Upper lobe of left lung (tissue), 6 donors: ENCODE measurements at regions not wholly inside any gene's neighbourhood (a gene's known extent, or its start where the extent isn't known, plus 50 kb on each side); places are given as distances from the start of the nearest gene placed in this dataset.

Experiments
- ATAC-seq, 2 donors: fragments of 200-7000 bp; cut with Tn5 transposase; one replicate each; pipeline ENCODE4 v1.9.1; 2022; ENCODE audit warnings: mild to moderate bottlenecking in 2 of 2, moderate library complexity in 2 of 2; ENCODE audit not compliant: low FRiP score in 2 of 2
- DNase-seq, 2 donors: peaks; one replicate each; pipeline ENCODE4 v3.0.0-alpha.2; 2019 to 2020
- H3K27ac ChIP-seq, 4 donors: fragments of 200-600 bp; sonication (generic); one replicate each; pipeline ENCODE4 v1.5.1; 2016 to 2019
- H3K27me3 ChIP-seq, 4 donors: fragments of 200-600 bp; sonication (generic); one replicate each; pipeline ENCODE4 v1.5.1; 2017 to 2019
- H3K36me3 ChIP-seq, 4 donors: fragments of 200-600 bp; sonication (generic); one replicate each; pipeline ENCODE4 v1.5.1; 2016 to 2019
- H3K4me1 ChIP-seq, 4 donors: fragments of 200-600 bp; sonication (generic); one replicate each; pipeline ENCODE4 v1.5.1; 2018 to 2019
- H3K4me3 ChIP-seq, 4 donors: fragments of 200-600 bp; sonication (generic); one replicate each; pipeline ENCODE4 v1.5.1; 2017 to 2019; ENCODE audit warnings: mild to moderate bottlenecking in 2 of 4, moderate library complexity in 1 of 4
- H3K9me3 ChIP-seq, 4 donors: fragments of 200-600 bp; sonication (generic); one replicate each; pipeline ENCODE4 v1.5.1; 2018 to 2019
- EP300 ChIP-seq, 4 donors: sonication (generic); formaldehyde crosslinking; IDR thresholded peaks; one replicate each; pipeline ENCODE4 v1.5.1; 2017; ENCODE audit warnings: antibody characterized with exemption in 4 of 4, control low read depth in 2 of 4
- POLR2A ChIP-seq, 4 donors: fragments of 450-650 bp; IDR thresholded peaks; one replicate each; pipeline ENCODE4 v1.5.1; 2016 to 2017; ENCODE audit warnings: antibody characterized with exemption in 4 of 4, mild to moderate bottlenecking in 2 of 4
- POLR2AphosphoS5 ChIP-seq, 2 donors: sonication (generic); formaldehyde crosslinking; IDR thresholded peaks; one replicate each; pipeline ENCODE4 v1.5.1; 2017; ENCODE audit warnings: antibody characterized with exemption in 2 of 2
- WGBS, 2 donors: methylation state at CpG; one replicate each; pipeline ENCODE4 v1.1.5; 2017 to 2018; 5-methylcytosine and 5-hydroxymethylcytosine counted together
- TF ChIP-seq, protein P1 (sequence below), 6 experiments: fragments of 450-650 bp in 4 of 6; fragments of 200-600 bp in 2 of 6; sonication (generic) in 2 of 6; IDR thresholded peaks; one replicate each; pipeline ENCODE4 v1.5.1; 2016 to 2019; ENCODE audit warnings: antibody characterized with exemption in 6 of 6
- donor health status: DM: no; HTN: no; CAD: no; lungs with moderate emphysema.
- donor health status: DM: no; HTN: yes; CAD: no; lungs with severe emphysema.

DNA sequence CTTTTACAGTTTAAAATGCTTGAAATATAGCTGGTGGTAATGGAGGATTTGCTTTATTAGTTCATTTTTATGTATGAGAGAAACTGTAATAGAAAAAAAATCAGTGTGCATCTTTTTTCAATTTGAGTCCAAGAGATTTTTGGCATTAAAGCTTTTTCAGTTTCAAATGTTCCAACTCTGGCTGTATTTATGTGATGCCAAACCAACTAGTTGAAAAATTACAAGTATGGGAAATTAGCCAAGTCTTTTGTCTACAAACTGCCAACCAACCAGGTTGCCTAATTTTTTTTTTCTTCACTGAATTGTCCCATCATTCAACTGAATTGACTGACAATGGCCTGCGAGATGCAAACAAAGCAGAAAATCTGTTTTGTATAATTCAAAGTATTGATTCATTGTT is 95.7 kb downstream of the ICOS start:
- H3K36me3 ChIP-seq = no peaks in the 10 kb centered on the region
- DNase-seq (no peak), ATAC-seq (no peak)
- H3K4me1 ChIP-seq = peaks cover 0 to 5% (median 0%) of the 10 kb centered on the region in 4 donors
- no peaks in the 10 kb centered on the region for H3K9me3 ChIP-seq
- H3K27ac ChIP-seq = no peak overlapping the region
- TF ChIP-seq POLR2AphosphoS5 (IDR thresholded peaks at IDR 0.05) (no peak), POLR2A (IDR thresholded peaks at IDR 0.05) (no peak), EP300 (IDR thresholded peaks at IDR 0.05) (no peak)
- TF ChIP-seq, protein P1, sequence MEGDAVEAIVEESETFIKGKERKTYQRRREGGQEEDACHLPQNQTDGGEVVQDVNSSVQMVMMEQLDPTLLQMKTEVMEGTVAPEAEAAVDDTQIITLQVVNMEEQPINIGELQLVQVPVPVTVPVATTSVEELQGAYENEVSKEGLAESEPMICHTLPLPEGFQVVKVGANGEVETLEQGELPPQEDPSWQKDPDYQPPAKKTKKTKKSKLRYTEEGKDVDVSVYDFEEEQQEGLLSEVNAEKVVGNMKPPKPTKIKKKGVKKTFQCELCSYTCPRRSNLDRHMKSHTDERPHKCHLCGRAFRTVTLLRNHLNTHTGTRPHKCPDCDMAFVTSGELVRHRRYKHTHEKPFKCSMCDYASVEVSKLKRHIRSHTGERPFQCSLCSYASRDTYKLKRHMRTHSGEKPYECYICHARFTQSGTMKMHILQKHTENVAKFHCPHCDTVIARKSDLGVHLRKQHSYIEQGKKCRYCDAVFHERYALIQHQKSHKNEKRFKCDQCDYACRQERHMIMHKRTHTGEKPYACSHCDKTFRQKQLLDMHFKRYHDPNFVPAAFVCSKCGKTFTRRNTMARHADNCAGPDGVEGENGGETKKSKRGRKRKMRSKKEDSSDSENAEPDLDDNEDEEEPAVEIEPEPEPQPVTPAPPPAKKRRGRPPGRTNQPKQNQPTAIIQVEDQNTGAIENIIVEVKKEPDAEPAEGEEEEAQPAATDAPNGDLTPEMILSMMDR (IDR thresholded peaks at IDR 0.05) = no peak
- WGBS, 2 donors = 86 to 90% methylated on average over 1 of the region's 1 CpG
- no peaks in the 10 kb centered on the region for H3K27me3 ChIP-seq
- no peak overlapping the region for H3K4me3 ChIP-seq

DNA sequence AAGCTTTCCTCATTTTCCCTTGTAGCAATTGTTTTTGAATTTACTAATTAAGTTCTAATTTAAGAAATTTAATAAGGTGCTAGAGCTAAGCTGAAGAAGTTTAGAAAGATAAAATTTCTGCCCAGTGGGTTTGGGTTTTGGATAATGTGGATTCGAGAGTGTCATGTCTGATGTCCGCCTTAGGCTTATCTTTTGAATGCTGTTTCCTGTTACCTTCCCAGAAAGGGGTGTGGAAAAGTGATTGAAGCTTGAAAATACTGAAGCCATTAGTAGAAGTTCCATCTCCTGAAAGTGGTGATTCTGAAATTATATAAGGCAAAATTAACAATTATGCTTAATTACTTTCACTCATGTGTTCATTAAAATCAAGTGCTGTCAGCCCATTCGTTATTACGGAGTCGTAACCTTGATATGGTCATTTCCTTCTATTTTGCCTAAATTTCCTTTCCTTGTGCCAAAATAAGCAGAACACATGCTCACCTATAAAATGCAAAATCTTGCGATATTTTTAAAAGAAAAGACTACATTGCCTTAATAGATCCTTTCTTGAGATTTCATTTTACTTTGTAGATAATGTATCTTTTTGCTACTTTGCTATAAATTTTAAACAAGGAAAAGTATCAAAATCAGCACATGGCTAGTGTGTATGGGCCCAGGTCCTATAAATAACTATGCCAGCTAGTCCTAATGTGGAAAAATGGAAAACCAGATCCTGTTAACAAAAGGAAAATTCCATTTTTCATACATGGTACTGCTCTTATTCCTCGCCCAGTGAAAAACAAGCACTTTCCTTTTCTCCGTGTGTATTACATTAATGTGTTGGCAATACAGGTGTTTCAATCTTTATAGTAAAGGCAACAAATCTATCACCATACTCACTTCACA is 97.3 kb downstream of the ICOS start:
- H3K27me3 ChIP-seq = no peaks in the 10 kb centered on the region
- TF ChIP-seq EP300 (IDR thresholded peaks at IDR 0.05) (no peak), POLR2A (IDR thresholded peaks at IDR 0.05) (no peak), POLR2AphosphoS5 (IDR thresholded peaks at IDR 0.05) (no peak)
- TF ChIP-seq, protein P1 (IDR thresholded peaks at IDR 0.05) = no peak
- H3K36me3 ChIP-seq = no peaks in the 10 kb centered on the region
- H3K4me1 ChIP-seq = peaks cover 0 to 5% (median 0%) of the 10 kb centered on the region in 4 donors
- ATAC-seq (no peak), DNase-seq (no peak)
- WGBS, 2 donors = 74 to 78% methylated on average over 8 of the region's 8 CpGs
- no peak overlapping the region for H3K27ac ChIP-seq
- no peak overlapping the region for H3K4me3 ChIP-seq
- H3K9me3 ChIP-seq = no peaks in the 10 kb centered on the region

- DNase-seq (no peak), ATAC-seq (no peak)
- Histone ChIP-seq H3K9me3 (no peaks in the 10 kb centered on the region), H3K4me3 (no peak overlapping the region), H3K27me3 (no peaks in the 10 kb centered on the region), H3K4me1 (no peaks in the 10 kb centered on the region), H3K27ac (no peak overlapping the region), H3K36me3 (no peaks in the 10 kb centered on the region)
- TF ChIP-seq POLR2A (IDR thresholded peaks at IDR 0.05) = no peak
- TF ChIP-seq EP300 (IDR thresholded peaks at IDR 0.05) = no peak
- TF ChIP-seq, protein P1 (IDR thresholded peaks at IDR 0.05) = no peak
- no peak for TF ChIP-seq POLR2AphosphoS5 (IDR thresholded peaks at IDR 0.05)
- WGBS, 2 donors = 93 to 97% methylated on average over 4 of the region's 4 CpGs
Measured at GRCh38 chr2:204036706-204037105, 100.1 kb downstream of the ICOS start.

- DNase-seq (no peak), ATAC-seq (no peak)
- WGBS, 2 donors = 91 to 94% methylated on average over 2 of the region's 2 CpGs
- Histone ChIP-seq H3K4me3 (no peak overlapping the region), H3K36me3 (no peaks in the 10 kb centered on the region), H3K4me1 (no peaks in the 10 kb centered on the region), H3K27me3 (no peaks in the 10 kb centered on the region), H3K9me3 (no peaks in the 10 kb centered on the region), H3K27ac (no peak overlapping the region)
- TF ChIP-seq, protein P1 (IDR thresholded peaks at IDR 0.05) = no peak
- TF ChIP-seq POLR2A (IDR thresholded peaks at IDR 0.05) (no peak), POLR2AphosphoS5 (IDR thresholded peaks at IDR 0.05) (no peak), EP300 (IDR thresholded peaks at IDR 0.05) (no peak)
Measured at GRCh38 chr2:204037286-204037685, 100.7 kb downstream of the ICOS start.
